ENCODE measurements at regions not wholly inside any gene's neighbourhood (a gene's known extent, or its start where the extent isn't known, plus 50 kb on each side); places are given as distances from the start of the nearest gene placed in this dataset.

DNA sequence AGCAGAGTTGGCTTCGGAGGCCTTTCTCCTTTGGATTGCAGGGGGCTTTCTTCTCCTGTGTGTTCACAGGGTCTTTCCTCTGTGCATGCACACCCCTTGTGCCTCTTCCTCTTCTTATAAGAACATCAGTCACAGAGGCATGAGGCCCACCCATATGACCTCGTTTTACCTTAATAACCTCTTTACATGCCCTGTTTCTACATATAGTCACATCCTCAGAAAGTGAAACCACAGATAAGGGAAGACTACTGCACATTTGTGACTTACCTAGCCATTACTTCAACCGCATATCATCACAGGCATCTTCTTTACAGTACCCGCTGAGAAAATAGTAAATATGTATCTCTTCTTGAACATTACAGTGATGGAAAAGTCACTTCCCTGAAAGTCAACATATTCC, 204.9 kb upstream of the TARS1 start:
- TF ChIP-seq EP300 (IDR thresholded peaks at IDR 0.05) = no peak
- no peak for TF ChIP-seq POLR2AphosphoS5 (IDR thresholded peaks at IDR 0.05)
- TF ChIP-seq, protein P1, sequence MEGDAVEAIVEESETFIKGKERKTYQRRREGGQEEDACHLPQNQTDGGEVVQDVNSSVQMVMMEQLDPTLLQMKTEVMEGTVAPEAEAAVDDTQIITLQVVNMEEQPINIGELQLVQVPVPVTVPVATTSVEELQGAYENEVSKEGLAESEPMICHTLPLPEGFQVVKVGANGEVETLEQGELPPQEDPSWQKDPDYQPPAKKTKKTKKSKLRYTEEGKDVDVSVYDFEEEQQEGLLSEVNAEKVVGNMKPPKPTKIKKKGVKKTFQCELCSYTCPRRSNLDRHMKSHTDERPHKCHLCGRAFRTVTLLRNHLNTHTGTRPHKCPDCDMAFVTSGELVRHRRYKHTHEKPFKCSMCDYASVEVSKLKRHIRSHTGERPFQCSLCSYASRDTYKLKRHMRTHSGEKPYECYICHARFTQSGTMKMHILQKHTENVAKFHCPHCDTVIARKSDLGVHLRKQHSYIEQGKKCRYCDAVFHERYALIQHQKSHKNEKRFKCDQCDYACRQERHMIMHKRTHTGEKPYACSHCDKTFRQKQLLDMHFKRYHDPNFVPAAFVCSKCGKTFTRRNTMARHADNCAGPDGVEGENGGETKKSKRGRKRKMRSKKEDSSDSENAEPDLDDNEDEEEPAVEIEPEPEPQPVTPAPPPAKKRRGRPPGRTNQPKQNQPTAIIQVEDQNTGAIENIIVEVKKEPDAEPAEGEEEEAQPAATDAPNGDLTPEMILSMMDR (IDR thresholded peaks at IDR 0.05) = no peak
- no peak for TF ChIP-seq POLR2A (IDR thresholded peaks at IDR 0.05)
- Histone ChIP-seq H3K36me3 (no peaks in the 10 kb centered on the region), H3K9me3 (no peaks in the 10 kb centered on the region), H3K27me3 (no peaks in the 10 kb centered on the region), H3K4me1 (no peaks in the 10 kb centered on the region), H3K4me3 (no peak overlapping the region), H3K27ac (no peak overlapping the region)
- ATAC-seq (ENCODE audit: low FRiP score in 2 of 2) = no peak
- DNase-seq = no peak
- 75 to 80% methylated on average over 4 of the region's 4 CpGs for WGBS, 2 donors

DNA sequence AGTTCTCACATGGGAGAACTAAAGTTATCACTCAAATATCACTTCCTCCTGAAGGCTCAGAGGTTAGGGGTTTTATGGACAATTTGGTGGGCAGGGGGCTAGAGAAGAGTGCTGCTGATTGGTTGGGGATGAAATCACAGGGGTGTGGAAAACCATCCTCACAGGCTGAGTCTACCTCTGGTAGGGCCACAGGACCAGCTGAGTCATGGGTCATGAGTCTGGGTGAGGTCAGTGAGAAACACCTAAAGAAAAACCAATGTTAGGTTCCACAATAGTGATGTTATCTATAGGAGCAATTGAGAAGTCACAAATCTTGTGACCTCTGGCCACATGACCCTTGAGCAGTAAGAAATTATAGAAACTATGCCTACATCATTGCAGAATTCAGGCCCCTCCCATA, 203.3 kb upstream of the TARS1 start:
- TF ChIP-seq POLR2A (IDR thresholded peaks at IDR 0.05) (no peak), EP300 (IDR thresholded peaks at IDR 0.05) (no peak)
- no peak overlapping the region for H3K27ac ChIP-seq
- no peaks in the 10 kb centered on the region for H3K27me3 ChIP-seq
- peaks cover 0 to 8% (median 5%) of the 10 kb centered on the region in 4 donors for H3K4me1 ChIP-seq
- DNase-seq (no peak), ATAC-seq (ENCODE audit: low FRiP score in 2 of 2) (no peak)
- H3K36me3 ChIP-seq = no peaks in the 10 kb centered on the region
- no peaks in the 10 kb centered on the region for H3K9me3 ChIP-seq
- no peak overlapping the region for H3K4me3 ChIP-seq

DNA sequence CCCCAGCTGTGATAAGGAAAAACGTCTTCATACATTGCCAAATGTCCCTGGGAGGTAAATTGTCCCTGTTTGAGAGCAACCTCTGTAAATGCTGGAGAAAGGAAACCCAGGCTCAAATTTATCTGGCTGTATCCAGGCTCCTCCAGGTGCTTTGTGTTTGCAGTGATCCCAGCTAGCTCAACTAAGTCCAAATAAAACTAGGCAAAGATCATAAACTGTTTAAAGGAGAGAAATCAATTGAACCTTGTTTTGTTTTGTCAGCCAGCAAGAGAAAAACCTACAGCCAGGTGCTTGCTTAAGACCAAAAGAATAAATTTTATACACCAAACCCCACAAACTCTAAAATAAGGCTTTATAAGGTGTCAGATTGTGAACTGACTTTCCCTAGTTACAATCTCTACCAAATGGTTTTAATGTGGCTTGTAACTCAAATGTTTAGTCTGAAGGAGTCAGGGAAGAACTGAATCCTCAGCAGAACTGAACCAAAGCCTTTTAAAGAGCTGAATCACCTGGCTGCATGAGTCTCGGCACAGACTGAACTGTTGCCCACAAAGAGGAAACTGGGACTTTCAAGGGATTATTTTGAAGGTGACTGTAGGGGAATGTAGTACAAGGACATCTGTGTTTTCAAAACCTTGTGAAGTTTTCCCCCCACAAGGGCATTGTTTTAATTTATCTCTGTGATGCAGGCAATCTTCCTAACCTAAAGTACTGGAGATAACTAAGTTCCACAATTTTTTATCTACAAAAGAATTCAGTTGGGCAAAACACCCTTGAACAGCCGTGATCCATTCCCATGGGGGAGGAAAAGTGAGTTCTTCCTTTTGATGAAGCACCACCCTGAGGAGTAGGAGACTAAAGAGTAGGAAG, 201.7 kb upstream of the TARS1 start:
- Histone ChIP-seq H3K27me3 (no peaks in the 10 kb centered on the region), H3K27ac (no peak overlapping the region), H3K4me3 (no peak overlapping the region), H3K9me3 (no peaks in the 10 kb centered on the region), H3K4me1 (peaks cover 0 to 8% (median 5%) of the 10 kb centered on the region in 4 donors), H3K36me3 (no peaks in the 10 kb centered on the region)
- DNase-seq (no peak), ATAC-seq (ENCODE audit: low FRiP score in 2 of 2) (no peak)
- TF ChIP-seq POLR2AphosphoS5 (IDR thresholded peaks at IDR 0.05) (no peak), EP300 (IDR thresholded peaks at IDR 0.05) (no peak)
- 54 to 57% methylated on average over 3 of the region's 3 CpGs for WGBS, 2 donors

DNA sequence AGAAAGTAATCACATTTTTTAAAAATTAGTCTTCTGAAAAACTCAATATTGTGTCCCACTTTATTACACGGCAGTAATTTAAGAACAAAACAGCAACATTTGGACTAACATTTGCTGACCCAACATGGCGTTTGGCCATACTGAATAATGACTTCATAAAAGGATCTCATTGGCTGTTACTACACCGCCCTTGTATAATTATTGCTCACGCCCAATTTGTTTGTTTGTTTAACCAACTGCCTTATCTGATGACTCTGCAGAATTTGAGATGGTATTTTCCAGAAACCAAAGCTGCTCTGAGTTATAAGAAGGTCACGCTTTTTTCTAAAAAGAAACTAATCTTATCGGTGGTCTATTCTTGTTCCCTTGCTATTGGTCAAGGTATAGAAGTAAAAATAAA, 200.2 kb upstream of the TARS1 start:
- 87 to 88% methylated on average over 6 of the region's 6 CpGs for WGBS, 2 donors
- peaks cover 0 to 8% (median 5%) of the 10 kb centered on the region in 4 donors for H3K4me1 ChIP-seq
- no peaks in the 10 kb centered on the region for H3K27me3 ChIP-seq
- H3K9me3 ChIP-seq = no peaks in the 10 kb centered on the region
- H3K27ac ChIP-seq = no peak overlapping the region
- no peaks in the 10 kb centered on the region for H3K36me3 ChIP-seq
- H3K4me3 ChIP-seq = no peak overlapping the region
- DNase-seq (no peak), ATAC-seq (ENCODE audit: low FRiP score in 2 of 2) (no peak)
- TF ChIP-seq POLR2AphosphoS5 (IDR thresholded peaks at IDR 0.05) (no peak), EP300 (IDR thresholded peaks at IDR 0.05) (no peak)
- TF ChIP-seq, protein P1 (IDR thresholded peaks at IDR 0.05) = no peak

DNA sequence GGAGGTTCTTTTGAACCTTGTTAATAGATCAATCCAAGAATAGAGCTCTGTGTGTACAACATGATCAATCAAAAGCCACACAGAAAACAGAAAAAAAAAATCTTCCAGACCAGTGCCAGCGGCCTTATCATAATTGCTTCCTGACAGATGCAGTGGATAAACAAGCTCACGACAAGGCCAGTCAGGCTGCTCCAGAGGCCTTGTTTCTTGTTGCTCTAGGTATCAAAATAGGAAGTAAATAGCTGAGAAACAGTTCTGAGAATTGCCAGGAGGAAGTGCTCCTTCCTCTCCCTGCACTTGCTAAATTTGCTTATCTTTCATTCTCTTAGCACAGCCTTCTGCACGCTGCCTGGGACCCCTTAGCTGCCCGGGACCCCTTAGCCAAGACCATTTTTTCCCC, 199.0 kb upstream of the TARS1 start:
- Histone ChIP-seq H3K27ac (no peak overlapping the region), H3K36me3 (no peaks in the 10 kb centered on the region), H3K4me3 (no peak overlapping the region), H3K9me3 (no peaks in the 10 kb centered on the region), H3K27me3 (no peaks in the 10 kb centered on the region), H3K4me1 (peaks cover 0 to 8% (median 5%) of the 10 kb centered on the region in 4 donors)
- WGBS, 2 donors = 12 to 25% methylated on average over 4 of the region's 4 CpGs
- TF ChIP-seq EP300 (IDR thresholded peaks at IDR 0.05) (no peak), POLR2A (IDR thresholded peaks at IDR 0.05) (no peak)
- TF ChIP-seq, protein P1 (IDR thresholded peaks at IDR 0.05) = no peak
- DNase-seq (no peak), ATAC-seq (ENCODE audit: low FRiP score in 2 of 2) (peak in 1 of 2 donors; percentile 54)

DNA sequence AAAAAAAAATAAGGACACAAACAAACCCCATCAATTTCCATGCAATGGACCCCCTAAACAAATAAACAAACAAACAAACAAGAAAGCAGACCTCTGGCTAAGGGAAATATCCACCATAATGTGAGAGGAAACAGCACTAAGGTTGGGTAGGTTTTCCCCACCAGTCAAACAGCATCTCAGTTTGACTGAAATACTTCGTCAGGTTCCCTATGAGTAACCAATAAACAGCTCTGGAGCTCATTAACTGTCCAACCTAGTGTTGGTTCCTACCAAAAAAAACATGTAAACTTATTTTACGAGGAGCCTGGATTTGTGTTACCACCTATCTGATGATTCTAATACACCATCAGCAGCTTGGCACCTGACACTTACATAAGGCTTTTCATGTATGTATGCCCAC, 198.5 kb upstream of the TARS1 start:
- 79 to 97% methylated on average over 2 of the region's 2 CpGs for WGBS, 2 donors
- TF ChIP-seq, protein P1 (IDR thresholded peaks at IDR 0.05) = no peak
- no peak for TF ChIP-seq POLR2A (IDR thresholded peaks at IDR 0.05)
- TF ChIP-seq POLR2AphosphoS5 (IDR thresholded peaks at IDR 0.05) = no peak
- no peak for TF ChIP-seq EP300 (IDR thresholded peaks at IDR 0.05)
- no peak for DNase-seq
- Histone ChIP-seq H3K4me3 (no peak overlapping the region), H3K9me3 (no peaks in the 10 kb centered on the region), H3K27me3 (no peaks in the 10 kb centered on the region), H3K27ac (no peak overlapping the region), H3K36me3 (no peaks in the 10 kb centered on the region), H3K4me1 (peaks cover 0 to 8% (median 5%) of the 10 kb centered on the region in 4 donors)
- ATAC-seq (ENCODE audit: low FRiP score in 2 of 2) = no peak
